Thyroid gland (tissue), 4 donors: ENCODE measurements at regions not wholly inside any gene's neighbourhood (a gene's known extent, or its start where the extent isn't known, plus 50 kb on each side); places are given as distances from the start of the nearest gene placed in this dataset.

Source experiments
- CTCF ChIP-seq, 6 experiments: fragments of 200-600 bp in 3 of 6; fragments of 450-650 bp in 3 of 6; sonication (generic) in 3 of 6; IDR thresholded peaks; one replicate each; pipeline ENCODE4 v1.5.1; 2016 to 2019; ENCODE audit warnings: antibody characterized with exemption in 6 of 6, mild to moderate bottlenecking in 2 of 6, inconsistent platforms in 1 of 6, moderate library complexity in 1 of 6
- POLR2A ChIP-seq, 2 donors: fragments of 450-650 bp; IDR thresholded peaks; one replicate each; pipeline ENCODE4 v1.6.1; 2017; ENCODE audit warnings: antibody characterized with exemption in 2 of 2, mild to moderate bottlenecking in 2 of 2, moderate library complexity in 1 of 2

GRCh38 chr11:46198245-46199240, 77.3 kb upstream of the PHF21A start:
- no peak for TF ChIP-seq CTCF (IDR thresholded peaks at IDR 0.05)
- TF ChIP-seq POLR2A (IDR thresholded peaks at IDR 0.05) = no peak
